Activated CD8-positive, alpha-beta memory T cell treated with anti-CD3 and anti-CD28 coated beads for 36 hours (primary cell): ENCODE measurements at regions not wholly inside any gene's neighbourhood (a gene's known extent, or its start where the extent isn't known, plus 50 kb on each side); places are given as distances from the start of the nearest gene placed in this dataset.

Experiments
- CTCF ChIA-PET: fragments of 350-600 bp; sonication (Branson Sonifier 250); formaldehyde crosslinking; loops from one replicate; lab custom pipeline; 2021; ENCODE audit warnings: antibody characterized with exemption; lab: Charles Lee
- POLR2A ChIA-PET: fragments of 350-600 bp; sonication (Branson Sonifier 250); formaldehyde crosslinking; loops from one replicate; lab custom pipeline; 2021; ENCODE audit warnings: antibody characterized with exemption; lab: Charles Lee

DNA sequence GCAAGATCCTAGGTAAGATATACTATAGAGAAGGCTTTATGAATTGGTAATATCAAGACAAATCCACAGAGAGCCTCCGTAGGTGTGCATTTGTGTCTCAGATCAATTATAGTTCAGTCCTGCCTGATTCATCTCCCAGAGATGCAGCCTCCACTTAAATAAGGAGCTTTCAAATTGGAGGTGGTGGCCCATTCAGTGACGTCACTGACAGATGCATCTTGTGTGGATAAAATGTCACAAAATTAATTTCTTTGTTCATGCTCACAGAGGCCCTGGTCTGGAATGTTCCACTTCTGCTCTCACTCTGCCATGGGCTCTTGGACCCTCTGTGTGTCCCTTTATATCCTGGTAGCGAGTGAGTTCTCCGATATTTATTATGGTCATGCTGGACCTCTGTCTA, 157.1 kb upstream of the PRSS58 start:
- ChIA-PET POLR2A (no interaction called here), CTCF (no interaction called here)

DNA sequence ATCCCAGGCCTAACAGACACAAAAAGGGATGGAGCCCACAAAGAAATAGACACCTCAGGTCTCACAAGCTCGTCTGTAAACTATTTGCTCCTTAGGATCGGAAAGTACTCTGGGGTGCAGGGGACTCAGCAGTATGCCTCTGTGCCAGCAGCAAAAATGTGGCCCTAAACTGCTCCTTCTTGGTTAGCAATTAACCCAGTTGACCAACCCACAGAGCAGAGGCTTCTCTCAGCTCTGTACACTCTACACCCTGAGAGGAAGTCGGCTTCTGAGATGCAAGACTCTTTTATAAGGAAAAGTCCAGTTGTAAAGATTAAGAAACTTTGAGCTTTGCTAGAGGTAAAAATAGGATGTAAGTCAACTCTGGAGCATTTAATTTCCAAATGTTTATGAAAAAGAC, 156.3 kb upstream of the PRSS58 start:
- ChIA-PET CTCF (interaction anchor here (2.2 kb wide), 1 partner anchor 9 kb away, joined by 9 read pairs; no protein-coding TSS in a partner anchor), POLR2A (interaction anchor here (0.6 kb wide), 1 partner anchor 188 kb away, joined by 3 read pairs; no protein-coding TSS in a partner anchor)

DNA sequence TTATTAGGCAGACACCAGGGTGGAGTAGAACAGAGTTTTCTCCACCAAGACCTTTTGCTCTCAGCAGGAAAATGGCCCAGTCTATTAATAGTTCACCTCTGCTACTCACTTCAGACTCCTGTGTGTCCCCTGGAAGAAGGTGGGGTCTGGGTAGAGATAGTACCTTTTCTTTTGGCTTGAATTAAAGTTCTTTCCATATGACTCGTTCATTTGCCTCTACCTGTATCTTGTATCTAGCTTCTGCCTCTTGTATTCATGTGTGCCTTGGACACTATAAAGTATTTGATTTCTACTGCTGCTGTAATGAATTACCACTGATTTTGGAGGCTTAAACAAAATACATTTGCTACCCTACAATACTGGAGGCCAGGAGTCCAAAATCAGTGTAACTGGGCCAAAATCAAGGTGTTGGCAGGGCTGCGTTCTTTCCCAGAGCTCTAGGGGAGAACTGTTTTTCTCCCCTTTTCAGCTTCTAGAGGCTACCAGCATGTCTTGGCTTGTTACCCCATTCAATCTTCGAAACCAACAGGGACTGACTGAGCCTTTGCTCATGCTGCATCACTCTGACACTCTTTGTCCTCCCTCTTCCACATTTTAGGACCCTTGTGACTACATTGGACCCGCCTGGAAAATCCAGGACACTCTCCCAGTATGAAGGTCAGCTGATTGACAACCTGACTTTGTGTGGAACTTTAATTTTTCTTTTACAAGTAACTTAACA, 155.6 kb upstream of the PRSS58 start:
- POLR2A ChIA-PET, result no interaction called here

DNA sequence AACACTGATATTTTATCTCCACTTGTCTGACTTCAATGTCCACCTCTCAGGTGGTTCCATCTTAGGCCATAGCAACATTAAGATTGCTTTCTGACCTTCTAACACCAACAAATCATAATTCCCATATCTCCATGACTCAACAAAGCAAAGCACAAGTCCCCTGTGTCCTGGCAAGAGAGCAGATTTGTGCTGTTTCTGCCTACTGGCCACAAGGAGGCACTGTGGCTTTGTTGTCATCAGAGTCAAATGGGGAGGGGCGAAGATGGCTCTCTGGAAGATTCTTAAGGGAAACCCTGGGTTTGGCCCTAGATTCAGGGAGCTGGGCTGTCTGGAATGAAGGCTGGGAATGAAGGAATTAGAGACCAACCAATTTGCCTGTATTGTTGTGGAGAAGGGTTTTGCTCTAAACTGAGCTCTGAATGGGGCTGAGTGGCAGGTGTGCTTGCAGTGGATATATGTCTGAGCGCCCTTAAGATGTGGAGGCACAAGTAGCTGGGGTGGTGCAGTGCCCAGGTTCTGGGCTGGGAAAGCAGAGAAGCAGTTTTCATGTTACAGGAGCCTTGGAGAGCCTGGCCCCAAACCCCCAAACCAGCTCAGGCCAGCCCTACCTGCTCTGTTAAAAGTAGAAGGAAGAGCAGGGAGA, 154.8 kb upstream of the PRSS58 start:
- POLR2A ChIA-PET, result no interaction called here
- CTCF ChIA-PET, result interaction anchor here (0.8 to 2.2 kb wide), 3 partner anchors 9 to 18 kb away, joined by 3 to 9 read pairs (median 3); no protein-coding TSS in a partner anchor

More for the DNA sequence above, 155.6 kb upstream of the PRSS58 start:
- CTCF ChIA-PET, result interaction anchor here (0.8 to 2.2 kb wide), 3 partner anchors 8 to 19 kb away, joined by 3 to 9 read pairs (median 3); no protein-coding TSS in a partner anchor

DNA sequence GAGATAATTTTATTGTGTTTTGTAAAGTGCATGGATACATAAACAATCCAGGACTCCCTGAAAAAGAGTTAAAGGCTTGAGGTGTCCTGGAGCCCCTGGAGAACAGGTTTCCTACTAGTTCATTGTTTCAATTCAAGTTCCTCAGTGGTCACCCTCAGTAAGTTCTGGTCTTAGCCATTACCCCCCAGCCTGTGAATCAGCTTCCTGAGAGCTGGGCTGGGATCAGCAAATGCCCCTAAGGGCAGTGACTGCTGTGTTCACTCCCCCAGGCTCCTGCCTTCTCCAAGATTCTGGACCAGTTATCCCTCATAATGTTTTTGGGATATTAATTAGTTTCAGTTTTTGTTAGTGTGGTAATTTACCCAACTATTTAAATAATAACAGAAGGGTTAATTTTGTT, 151.6 kb upstream of the PRSS58 start:
- CTCF ChIA-PET, result no interaction called here

DNA sequence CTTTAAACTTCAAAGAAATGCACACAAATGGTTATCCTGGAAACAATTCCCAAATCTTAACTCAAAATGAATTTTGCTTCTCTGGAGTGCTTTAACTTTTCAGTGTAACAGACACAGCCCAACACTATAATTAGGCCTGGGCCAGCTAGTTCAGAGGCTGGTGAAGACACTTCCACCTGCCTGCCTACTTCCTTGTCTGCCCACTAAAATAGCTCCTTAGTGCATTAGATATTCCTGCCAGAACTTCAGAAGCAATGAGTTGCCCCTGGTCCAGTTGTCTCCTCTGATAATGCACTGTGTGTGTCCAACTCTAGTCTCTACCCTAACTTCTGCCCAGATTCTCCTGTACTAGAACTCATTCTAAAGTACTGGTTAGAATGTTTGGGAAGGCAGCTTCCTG, 150.9 kb upstream of the PRSS58 start:
- CTCF ChIA-PET, result no interaction called here
- POLR2A ChIA-PET, result no interaction called here

More for the DNA sequence above, 151.6 kb upstream of the PRSS58 start:
- POLR2A ChIA-PET, result no interaction called here

DNA sequence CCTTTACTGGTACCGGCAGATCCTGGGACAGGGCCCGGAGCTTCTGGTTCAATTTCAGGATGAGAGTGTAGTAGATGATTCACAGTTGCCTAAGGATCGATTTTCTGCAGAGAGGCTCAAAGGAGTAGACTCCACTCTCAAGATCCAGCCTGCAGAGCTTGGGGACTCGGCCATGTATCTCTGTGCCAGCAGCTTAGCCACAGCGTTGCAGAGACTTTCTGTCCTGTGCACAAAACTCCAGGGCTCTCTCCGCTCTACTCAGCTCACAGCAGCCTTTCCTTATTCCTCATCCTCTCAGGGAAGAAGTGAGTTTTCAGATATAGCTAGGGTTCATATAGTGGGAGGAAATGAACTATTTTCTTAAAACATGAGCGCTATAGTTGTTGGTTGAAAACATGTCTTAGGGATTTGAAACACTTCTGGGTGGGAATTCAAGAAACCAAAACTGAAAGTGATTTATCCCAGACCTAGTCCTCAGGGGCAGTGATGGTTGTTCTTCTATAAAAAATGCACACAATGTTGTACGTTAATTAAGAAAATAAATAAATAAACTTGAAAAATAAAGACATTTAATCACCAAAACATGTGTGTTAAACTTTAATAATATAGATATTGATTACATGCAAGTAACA, 150.2 kb upstream of the PRSS58 start:
- ChIA-PET POLR2A (no interaction called here), CTCF (interaction anchor here (1.1 kb wide), 1 partner anchor 23 kb away, joined by 3 read pairs; no protein-coding TSS in a partner anchor)

DNA sequence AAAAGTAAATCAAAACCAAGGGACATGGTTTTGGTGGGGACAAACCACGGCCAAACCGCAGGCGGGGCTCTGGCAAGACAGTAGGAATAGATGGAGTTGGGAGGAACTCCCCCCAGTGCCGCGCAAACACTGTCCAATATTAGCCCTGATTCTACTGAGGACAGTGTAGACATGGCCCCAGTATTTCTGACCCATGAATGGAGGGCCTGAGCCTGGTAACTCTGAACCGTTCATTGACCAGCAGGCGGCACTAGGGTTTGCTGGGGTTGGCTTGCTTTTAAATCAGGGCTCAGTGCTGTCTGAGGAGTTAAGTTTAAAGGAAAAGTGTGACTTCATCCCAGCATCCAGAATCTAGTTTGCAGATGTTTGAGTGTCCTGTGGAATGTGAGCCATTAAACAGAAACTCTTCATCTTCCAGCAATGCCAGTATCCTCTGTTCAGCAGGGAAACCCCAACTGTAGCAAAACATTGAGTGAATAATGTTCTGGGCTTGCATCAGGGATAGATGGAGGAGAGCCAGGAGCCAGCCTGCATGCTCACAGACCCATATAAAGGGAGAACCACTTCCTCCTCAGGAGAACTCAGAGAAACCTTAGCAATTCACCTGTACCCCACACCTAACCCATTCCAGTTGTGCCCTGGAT, 147.4 kb upstream of the PRSS58 start:
- ChIA-PET CTCF (no interaction called here), POLR2A (no interaction called here)

DNA sequence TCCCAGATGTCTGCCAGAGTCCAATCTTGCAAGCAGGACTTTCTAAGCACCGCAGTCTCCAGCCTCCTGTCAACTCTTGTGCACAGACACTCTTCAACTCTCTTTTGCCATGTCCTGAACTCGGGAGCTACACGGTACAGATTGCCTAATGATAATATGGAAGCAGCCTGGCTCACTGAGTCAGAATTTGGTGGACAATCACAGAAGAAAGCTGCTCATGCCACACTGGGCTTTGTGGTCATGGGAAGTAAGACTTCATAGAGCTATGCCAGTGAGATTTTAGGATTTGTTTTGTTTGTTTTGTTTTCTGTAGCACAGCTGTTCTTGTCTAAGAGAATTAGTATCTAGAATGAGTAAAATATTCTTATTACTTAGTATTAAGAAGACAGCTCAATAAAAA, 144.1 kb upstream of the PRSS58 start:
- ChIA-PET POLR2A (no interaction called here), CTCF (no interaction called here)

DNA sequence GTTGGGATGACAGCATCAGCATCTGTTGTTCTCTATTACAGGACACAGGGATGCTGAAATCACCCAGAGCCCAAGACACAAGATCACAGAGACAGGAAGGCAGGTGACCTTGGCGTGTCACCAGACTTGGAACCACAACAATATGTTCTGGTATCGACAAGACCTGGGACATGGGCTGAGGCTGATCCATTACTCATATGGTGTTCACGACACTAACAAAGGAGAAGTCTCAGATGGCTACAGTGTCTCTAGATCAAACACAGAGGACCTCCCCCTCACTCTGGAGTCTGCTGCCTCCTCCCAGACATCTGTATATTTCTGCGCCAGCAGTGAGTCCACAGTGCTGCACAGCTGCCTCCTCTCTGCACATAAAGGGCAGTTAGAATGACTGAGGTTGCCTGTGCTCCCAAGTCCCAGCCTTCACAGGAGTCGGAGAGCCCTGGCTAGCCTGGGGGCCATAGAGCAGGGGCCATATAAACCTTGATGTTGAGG, 142.2 kb upstream of the PRSS58 start:
- ChIA-PET POLR2A (no interaction called here), CTCF (no interaction called here)

DNA sequence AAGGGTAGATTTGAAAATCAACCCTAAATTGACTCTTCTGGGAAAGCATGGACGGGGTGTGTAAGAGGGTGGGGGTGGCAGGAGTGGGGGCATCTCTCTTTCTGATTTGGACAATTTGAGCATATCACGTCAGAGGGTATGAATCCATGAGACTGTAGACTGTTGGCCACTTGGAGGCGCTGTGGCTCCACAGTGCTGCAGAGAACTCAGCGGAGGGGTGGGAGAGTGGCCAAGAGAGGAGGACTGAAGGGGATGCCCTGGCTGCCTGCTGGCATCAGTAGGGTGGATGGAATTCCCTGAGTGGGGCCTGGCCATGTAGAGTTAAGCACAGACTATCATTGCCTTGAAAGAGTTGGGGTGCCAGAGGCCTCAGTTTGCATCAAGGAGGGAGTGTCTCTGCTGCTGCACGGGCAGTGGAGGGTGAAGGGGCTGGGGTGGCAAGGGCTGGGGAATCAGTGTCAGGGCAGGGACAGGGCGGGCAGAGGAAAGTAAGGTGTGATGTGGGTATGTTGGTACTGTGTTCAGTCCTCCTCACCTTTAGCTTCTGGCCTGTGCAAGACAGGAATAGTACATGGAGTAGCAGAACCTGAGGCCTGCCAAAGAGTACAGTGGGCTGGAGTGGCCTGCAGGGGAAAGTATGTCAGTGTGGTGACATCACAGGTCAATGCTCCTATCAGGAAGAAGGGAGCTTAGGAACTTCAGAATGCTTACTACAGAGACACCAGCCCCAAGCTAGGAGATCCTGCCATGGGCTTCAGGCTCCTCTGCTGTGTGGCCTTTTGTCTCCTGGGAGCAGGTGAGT, 133.5 kb upstream of the PRSS58 start:
- POLR2A ChIA-PET, result no interaction called here
- CTCF ChIA-PET, result no interaction called here

DNA sequence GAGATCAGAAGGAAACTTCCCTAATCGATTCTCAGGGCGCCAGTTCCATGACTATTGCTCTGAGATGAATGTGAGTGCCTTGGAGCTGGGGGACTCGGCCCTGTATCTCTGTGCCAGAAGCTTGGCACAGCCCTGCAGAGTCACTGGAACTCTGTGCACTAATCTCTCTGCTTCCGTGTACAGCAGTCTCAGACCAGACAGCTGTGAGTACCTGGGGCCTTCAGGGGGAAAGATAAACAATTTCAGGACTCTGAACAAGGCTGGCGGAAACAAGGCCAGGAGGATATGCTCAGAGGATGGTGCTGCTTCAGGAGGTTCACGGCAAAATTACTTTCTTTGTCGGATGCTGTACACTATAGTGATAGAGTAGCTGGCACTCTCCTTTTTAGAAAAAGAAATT, 131.7 kb upstream of the PRSS58 start:
- CTCF ChIA-PET, result no interaction called here

DNA sequence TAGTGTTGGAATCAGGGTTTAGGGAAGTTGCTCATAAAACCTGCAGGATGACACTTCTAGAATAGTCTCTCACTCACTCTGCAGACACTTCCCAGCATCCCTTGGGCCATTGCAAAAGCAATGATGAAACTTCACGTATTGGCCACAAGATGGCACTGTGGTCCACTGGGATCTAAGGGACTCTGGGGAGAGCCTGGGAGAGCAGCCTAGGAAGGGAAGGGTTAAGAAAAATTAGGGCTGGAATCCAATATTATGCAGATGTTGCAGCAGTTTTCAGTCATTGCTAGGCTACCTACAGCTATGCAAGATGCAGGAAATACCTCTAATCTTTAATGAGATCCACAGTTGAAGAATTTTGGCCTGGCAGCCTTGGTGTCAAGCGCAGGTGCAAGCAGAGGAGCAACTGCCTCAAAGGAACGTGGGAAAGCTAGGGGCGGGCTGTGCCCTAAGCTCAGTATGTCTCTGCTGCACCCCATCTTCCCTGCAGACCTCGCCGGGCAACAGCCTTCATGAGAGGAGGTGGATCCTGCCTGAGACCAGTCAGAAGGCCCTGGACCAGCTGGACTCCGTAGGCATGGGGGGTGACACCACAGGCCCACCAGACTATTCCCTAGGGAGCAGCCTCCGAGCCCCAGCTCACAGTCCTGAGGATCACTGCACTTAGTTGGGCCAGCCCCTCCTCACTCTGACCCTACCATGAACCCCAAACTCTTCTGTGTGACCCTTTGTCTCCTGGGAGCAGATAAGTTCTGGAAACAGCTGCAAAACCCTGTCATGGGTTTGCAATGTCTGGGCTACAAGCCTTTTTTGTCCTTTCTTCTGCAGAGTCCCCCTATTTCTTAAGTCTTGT, 127.9 kb upstream of the PRSS58 start:
- POLR2A ChIA-PET, result no interaction called here
- CTCF ChIA-PET, result interaction anchor here (1.3 to 2.0 kb wide), 6 partner anchors 9 to 78 kb away, joined by 3 to 5 read pairs (median 4); no protein-coding TSS in a partner anchor

More for the DNA sequence above, 131.7 kb upstream of the PRSS58 start:
- POLR2A ChIA-PET, result no interaction called here

DNA sequence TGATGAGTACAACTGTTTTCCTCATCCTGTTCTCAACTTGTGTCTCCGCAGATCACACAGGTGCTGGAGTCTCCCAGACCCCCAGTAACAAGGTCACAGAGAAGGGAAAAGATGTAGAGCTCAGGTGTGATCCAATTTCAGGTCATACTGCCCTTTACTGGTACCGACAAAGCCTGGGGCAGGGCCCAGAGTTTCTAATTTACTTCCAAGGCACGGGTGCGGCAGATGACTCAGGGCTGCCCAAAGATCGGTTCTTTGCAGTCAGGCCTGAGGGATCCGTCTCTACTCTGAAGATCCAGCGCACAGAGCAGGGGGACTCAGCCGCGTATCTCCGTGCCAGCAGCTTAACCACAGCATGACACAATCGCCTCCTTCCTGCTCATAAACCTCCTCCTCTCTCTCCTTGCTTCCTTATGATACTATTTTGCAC, 126.7 kb upstream of the PRSS58 start:
- ChIA-PET CTCF (interaction anchor here (0.9 to 2.0 kb wide), 3 partner anchors 8 to 427 kb away, joined by 3 to 5 read pairs (median 3); no protein-coding TSS in a partner anchor), POLR2A (interaction anchor here (0.6 kb wide), 1 partner anchor 921 kb away, joined by 3 read pairs; no protein-coding TSS in a partner anchor)

DNA sequence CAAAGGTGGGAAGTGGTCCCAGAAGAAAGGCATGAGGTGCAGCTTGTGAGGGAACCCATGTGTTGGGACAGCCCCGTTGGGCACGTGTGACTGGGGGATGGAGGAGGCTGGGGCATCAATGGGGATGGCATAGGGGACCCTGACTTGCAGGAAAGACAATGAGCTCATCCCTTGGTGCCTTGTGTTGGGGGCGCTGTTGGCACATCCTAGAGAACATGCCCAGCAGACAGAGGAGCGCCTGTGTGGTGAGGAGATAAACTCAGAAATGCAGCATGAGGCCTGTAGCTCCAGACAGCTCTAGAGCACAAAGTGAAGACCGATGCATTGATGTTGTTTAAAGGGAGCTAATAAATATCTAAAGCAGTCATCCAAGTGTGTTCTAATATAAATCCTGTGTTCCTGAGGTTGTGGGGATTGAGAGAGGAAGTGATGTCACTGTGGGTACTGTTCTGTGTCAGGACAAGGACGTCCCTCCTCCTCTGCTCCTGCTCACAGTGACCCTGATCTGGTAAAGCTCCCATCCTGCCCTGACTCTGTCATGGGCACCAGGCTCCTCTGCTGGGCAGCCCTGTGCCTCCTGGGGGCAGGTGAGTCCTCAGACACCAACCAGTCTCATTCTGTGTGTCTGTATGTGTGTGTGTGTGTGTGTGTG, 126.1 kb upstream of the PRSS58 start:
- POLR2A ChIA-PET, result interaction anchor here (0.6 kb wide), 2 partner anchors 922 to 994 kb away, joined by 3 to 4 read pairs; no protein-coding TSS in a partner anchor
- CTCF ChIA-PET, result interaction anchor here (0.9 to 2.0 kb wide), 4 partner anchors 8 to 427 kb away, joined by 3 to 5 read pairs (median 3); no protein-coding TSS in a partner anchor

DNA sequence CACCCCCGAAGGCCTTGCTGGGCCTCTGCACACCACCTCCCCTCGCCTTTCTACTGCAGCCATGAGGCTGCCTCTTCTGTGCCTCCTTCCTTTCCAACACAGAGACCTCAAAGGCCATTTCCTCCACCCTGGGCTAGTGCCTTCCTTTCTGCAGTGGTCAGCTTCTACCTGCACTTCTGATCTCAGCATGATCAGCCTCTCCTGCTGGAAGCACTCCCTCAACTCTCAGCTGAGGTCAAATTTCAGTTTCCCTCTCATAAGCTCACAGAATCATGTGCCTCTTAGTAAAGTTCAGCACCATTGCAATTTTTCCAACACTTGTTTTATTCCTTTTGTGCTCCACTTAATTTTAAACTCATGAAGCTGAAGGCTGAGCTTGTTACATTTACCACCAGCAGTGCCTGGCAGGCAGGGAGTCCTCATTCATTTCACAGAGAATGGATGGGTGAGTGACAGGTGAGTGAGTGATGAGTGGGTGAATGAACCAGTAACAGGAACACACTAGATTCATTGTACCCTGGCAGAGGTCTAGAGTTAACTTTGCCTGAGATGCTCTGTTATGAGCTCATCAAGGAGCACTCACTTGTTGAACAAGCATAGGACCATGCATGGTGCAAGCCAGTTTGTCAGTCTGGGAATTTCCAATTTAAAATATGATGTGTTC, 124.0 kb upstream of the PRSS58 start:
- CTCF ChIA-PET, result no interaction called here
- POLR2A ChIA-PET, result no interaction called here
